CD4-positive, alpha-beta T cell (primary cell): ENCODE measurements at regions not wholly inside any gene's neighbourhood (a gene's known extent, or its start where the extent isn't known, plus 50 kb on each side); places are given as distances from the start of the nearest gene placed in this dataset.

Experiments used
- ATAC-seq: fragments of 200-7000 bp; cut with Tn5 transposase; one replicate; pipeline ENCODE4 v1.10.0; 2022; ENCODE audit warnings: mild to moderate bottlenecking; ENCODE audit not compliant: poor library complexity
- CTCF ChIA-PET: fragments of 350-600 bp; sonication (Branson Sonifier 250); formaldehyde crosslinking; loops from one replicate; lab custom pipeline; 2021; ENCODE audit warnings: antibody characterized with exemption, inconsistent platforms; lab: Charles Lee
- POLR2A ChIA-PET: fragments of 350-600 bp; sonication (Branson Sonifier 250); formaldehyde crosslinking; loops from one replicate; lab custom pipeline; 2021; ENCODE audit warnings: antibody characterized with exemption, inconsistent platforms; lab: Charles Lee
- DNase-seq, 14 experiments: peaks; one replicate each; pipeline ENCODE4 v3.0.0-alpha.2; 2013 to 2020; ENCODE audit warnings: mixed read lengths in 2 of 14
- H3K27ac ChIP-seq, 2 donors: one replicate each; pipeline versions ENCODE4 v1.5.1 to v1.7.0; 2013; ENCODE audit warnings: low read length in 2 of 2, low read depth in 1 of 2, mild to moderate bottlenecking in 1 of 2
- H3K27me3 ChIP-seq, 2 experiments: 1 replicate in 1 of 2; 2 replicates in 1 of 2; pipeline versions ENCODE4 v1.6.1 to v1.7.0; 2013; ENCODE audit warnings: low read length in 2 of 2, control low read depth in 1 of 2, mild to moderate bottlenecking in 1 of 2, moderate library complexity in 1 of 2; ENCODE audit not compliant: insufficient read depth in 2 of 2, control insufficient read depth in 1 of 2
- H3K36me3 ChIP-seq: one replicate; pipeline ENCODE4 v1.6.1; 2013; ENCODE audit warnings: low read length, control low read depth; ENCODE audit not compliant: insufficient read depth
- H3K4me1 ChIP-seq: one replicate; pipeline ENCODE4 v1.6.1; 2013; ENCODE audit warnings: low read length, control low read depth; ENCODE audit not compliant: insufficient read depth
- H3K4me3 ChIP-seq: one replicate; pipeline ENCODE4 v1.5.1; 2013; ENCODE audit warnings: mild to moderate bottlenecking, low read length, moderate library complexity
- H3K9me3 ChIP-seq, 2 experiments: 1 replicate in 1 of 2; 2 replicates in 1 of 2; pipeline versions ENCODE4 v1.6.1 to v1.7.0; 2013; ENCODE audit warnings: low read length in 2 of 2, mild to moderate bottlenecking in 2 of 2, control low read depth in 1 of 2, moderate library complexity in 1 of 2; ENCODE audit not compliant: control insufficient read depth in 1 of 2, insufficient read depth in 1 of 2
- H3K27ac Mint-ChIP-seq: one replicate; pipeline ENCODE4 v1.8.0; 2020; ENCODE audit warnings: mixed read lengths
- H3K27me3 Mint-ChIP-seq: one replicate; pipeline ENCODE4 v1.8.0; 2021; ENCODE audit warnings: mixed read lengths
- H3K36me3 Mint-ChIP-seq: one replicate; pipeline ENCODE4 v1.8.0; 2021; ENCODE audit warnings: low read depth, mixed read lengths
- H3K4me1 Mint-ChIP-seq: one replicate; pipeline ENCODE4 v1.8.0; 2021; ENCODE audit warnings: low read depth, mixed read lengths
- H3K4me3 Mint-ChIP-seq: one replicate; pipeline ENCODE4 v1.8.0; 2020; ENCODE audit warnings: mild to moderate bottlenecking, mixed read lengths
- H3K9me3 Mint-ChIP-seq: one replicate; pipeline ENCODE4 v1.8.0; 2020; ENCODE audit warnings: mixed read lengths
- intact Hi-C, 2 experiments: fragments of 100-400 bp; cut with DNase I in 1 of 2; cut with micrococcal nuclease in 1 of 2; formaldehyde crosslinking; loops; one replicate each; pipeline versions ENCODE4 v1.15.1 to v1.9.0; 2023 to 2025; cut with DNase I, micrococcal nuclease
- TF ChIP-seq, protein P1 (sequence below): fragments of 200-600 bp; IDR thresholded peaks from one replicate; pipeline ENCODE4 v1.8.0; 2022; ENCODE audit warnings: antibody characterized with exemption, mild to moderate bottlenecking

DNA sequence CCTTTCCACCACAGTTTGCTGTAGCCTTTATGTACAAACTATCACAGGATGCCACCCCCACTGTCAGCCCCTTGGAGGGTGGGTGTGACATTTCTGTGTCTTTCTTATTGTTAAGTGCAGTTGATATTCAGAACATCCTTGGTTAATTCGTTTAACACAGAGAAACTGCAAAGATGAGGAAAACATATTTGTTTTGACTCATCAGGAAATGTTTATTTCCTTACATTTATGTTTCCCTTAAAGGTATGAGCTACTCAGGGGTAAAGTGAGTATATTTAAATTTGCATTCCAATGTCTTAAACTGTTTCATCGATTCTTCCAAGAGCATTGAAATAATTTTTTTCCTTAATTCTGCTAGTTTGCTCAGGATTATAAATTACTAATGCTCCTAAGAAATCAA is 243.4 kb downstream of the RDH14 start:
- CTCF ChIA-PET: no interaction called here
- H3K27me3 Mint-ChIP-seq: no peaks in the 10 kb centered on the region
- H3K9me3 Mint-ChIP-seq: no peaks in the 10 kb centered on the region
- DNase-seq: no peak
- intact Hi-C loops: no loop called here
- TF ChIP-seq, protein P1, sequence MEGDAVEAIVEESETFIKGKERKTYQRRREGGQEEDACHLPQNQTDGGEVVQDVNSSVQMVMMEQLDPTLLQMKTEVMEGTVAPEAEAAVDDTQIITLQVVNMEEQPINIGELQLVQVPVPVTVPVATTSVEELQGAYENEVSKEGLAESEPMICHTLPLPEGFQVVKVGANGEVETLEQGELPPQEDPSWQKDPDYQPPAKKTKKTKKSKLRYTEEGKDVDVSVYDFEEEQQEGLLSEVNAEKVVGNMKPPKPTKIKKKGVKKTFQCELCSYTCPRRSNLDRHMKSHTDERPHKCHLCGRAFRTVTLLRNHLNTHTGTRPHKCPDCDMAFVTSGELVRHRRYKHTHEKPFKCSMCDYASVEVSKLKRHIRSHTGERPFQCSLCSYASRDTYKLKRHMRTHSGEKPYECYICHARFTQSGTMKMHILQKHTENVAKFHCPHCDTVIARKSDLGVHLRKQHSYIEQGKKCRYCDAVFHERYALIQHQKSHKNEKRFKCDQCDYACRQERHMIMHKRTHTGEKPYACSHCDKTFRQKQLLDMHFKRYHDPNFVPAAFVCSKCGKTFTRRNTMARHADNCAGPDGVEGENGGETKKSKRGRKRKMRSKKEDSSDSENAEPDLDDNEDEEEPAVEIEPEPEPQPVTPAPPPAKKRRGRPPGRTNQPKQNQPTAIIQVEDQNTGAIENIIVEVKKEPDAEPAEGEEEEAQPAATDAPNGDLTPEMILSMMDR: no peak
- H3K4me3 Mint-ChIP-seq: no peak overlapping the region
- no peaks in the 10 kb centered on the region for H3K36me3 Mint-ChIP-seq
- H3K9me3 ChIP-seq: no peaks in the 10 kb centered on the region
- H3K4me1 ChIP-seq: no peaks in the 10 kb centered on the region
- POLR2A ChIA-PET: no interaction called here
- ATAC-seq: no peak
- H3K27ac ChIP-seq: no peak overlapping the region
- H3K4me1 Mint-ChIP-seq: no peaks in the 10 kb centered on the region
- H3K36me3 ChIP-seq: no peaks in the 10 kb centered on the region
- H3K4me3 ChIP-seq: no peak overlapping the region
- no peak overlapping the region for H3K27ac Mint-ChIP-seq
- H3K27me3 ChIP-seq: no peaks in the 10 kb centered on the region

DNA sequence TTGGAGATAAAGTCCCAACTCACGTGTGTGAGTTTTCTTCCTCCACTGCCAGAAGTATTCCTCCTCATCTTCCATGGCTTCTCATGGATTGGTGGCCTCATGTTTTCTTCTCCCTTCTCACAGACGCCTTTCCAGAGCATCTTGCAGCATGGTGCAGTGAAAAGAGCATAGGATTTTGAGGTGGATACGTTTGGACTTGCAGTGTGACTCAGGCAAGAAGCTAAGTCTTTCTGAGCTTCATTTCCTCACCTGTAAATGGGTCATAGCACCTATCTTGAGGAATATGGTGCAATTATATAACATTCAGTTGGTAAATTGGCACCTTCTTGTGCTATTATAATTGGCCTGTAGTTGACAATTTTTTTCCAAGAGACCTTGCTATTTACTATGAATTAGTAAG is 247.6 kb downstream of the RDH14 start:
- peaks cover 2% of the 10 kb centered on the region for H3K9me3 Mint-ChIP-seq
- no peak overlapping the region for H3K27ac ChIP-seq
- H3K27me3 ChIP-seq: no peaks in the 10 kb centered on the region
- no peaks in the 10 kb centered on the region for H3K4me1 ChIP-seq
- no peak overlapping the region for H3K4me3 ChIP-seq
- TF ChIP-seq, protein P1: no peak
- H3K4me1 Mint-ChIP-seq: no peaks in the 10 kb centered on the region
- CTCF ChIA-PET: no interaction called here
- H3K27ac Mint-ChIP-seq: no peak overlapping the region
- no peaks in the 10 kb centered on the region for H3K36me3 Mint-ChIP-seq
- no peaks in the 10 kb centered on the region for H3K9me3 ChIP-seq
- POLR2A ChIA-PET: no interaction called here
- DNase-seq (no peak), ATAC-seq (no peak)
- H3K27me3 Mint-ChIP-seq: peaks cover 3% of the 10 kb centered on the region
- no peak overlapping the region for H3K4me3 Mint-ChIP-seq
- intact Hi-C loops: no loop called here
- no peaks in the 10 kb centered on the region for H3K36me3 ChIP-seq

DNA sequence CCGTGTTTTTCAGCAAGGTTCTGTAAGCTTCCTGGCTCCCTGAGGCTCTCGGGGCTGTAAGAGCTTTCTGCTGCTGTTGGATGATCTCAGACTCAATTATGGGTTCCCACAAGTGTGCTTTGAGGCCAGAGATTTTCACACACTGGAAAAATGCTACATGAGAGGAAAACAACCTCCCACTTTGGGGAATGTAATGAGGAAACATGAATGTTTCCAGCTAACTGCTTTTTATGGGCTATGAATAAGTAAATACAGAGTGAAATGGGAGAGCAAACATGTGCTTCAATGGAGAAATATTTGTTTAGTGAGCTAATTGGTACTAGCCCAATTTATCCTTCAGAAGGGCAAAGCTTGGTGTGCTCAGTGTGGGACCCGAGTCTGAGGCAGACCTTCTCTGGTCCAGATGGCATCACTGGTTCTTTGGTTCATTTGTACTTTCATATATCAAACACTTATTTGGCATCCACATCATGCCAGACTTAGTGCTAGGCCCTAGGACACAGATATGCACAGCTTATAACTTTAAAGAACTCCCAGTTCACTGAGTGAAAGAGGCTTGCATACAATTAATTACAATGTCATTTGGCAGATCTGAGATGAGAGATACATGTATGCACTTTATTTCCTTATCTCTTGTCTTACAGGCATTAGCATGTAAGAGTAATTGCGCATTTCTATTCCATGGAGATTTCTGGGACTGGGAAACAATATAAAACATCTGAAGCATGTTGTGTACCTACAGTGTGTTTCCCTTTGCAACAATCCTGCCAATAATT is 248.8 kb downstream of the RDH14 start:
- no peaks in the 10 kb centered on the region for H3K36me3 ChIP-seq
- no peaks in the 10 kb centered on the region for H3K9me3 ChIP-seq
- Mint-ChIP-seq H3K27ac (no peak overlapping the region), H3K4me1 (no peaks in the 10 kb centered on the region), H3K4me3 (no peak overlapping the region), H3K36me3 (no peaks in the 10 kb centered on the region), H3K27me3 (peaks cover 3% of the 10 kb centered on the region), H3K9me3 (peaks cover 4% of the 10 kb centered on the region)
- DNase-seq: no peak
- ATAC-seq: no peak
- H3K27ac ChIP-seq: no peak overlapping the region
- POLR2A ChIA-PET: no interaction called here
- intact Hi-C loops: no loop called here
- CTCF ChIA-PET: no interaction called here
- H3K4me1 ChIP-seq: no peaks in the 10 kb centered on the region
- TF ChIP-seq, protein P1: no peak
- no peak overlapping the region for H3K4me3 ChIP-seq
- H3K27me3 ChIP-seq: no peaks in the 10 kb centered on the region
